ENCODE measurements at regions not wholly inside any gene's neighbourhood (a gene's known extent, or its start where the extent isn't known, plus 50 kb on each side); places are given as distances from the start of the nearest gene placed in this dataset.

DNA sequence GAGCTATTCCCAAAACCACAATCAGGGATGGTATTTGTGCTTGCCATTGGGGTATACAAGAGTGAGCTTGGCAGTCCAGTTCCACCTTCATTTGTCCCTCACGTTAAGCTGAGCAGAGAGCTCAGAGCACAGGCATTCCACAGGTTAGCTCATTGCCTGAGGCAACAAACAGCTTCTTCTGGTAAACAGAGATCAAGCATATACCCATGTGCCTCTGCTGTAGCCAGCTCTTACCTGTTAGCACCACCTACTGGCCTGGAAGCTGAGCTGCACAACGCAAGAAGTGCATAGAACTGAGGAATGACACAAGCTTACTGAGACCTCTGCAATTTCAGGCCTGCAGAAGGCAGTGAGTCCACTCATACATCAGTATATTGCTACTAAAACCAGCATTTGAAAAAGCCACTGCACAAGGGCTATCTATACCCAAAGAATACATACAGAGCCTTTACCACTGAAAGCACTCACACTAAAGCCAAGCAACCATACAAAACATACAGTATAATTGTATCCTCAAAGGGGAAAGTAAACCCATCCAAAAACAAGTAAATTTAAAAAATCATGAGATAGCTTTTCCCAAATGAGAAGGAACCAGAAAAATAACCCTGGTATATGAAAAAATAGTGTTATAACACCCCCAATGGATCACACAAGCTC is 258.3 kb upstream of the GABRA2 start:
- no peak overlapping the region for H3K27ac ChIP-seq
- no peak for TF ChIP-seq ZFX (IDR thresholded peaks at IDR 0.05; ENCODE audit: borderline replicate concordance)
- TF ChIP-seq, protein P1, sequence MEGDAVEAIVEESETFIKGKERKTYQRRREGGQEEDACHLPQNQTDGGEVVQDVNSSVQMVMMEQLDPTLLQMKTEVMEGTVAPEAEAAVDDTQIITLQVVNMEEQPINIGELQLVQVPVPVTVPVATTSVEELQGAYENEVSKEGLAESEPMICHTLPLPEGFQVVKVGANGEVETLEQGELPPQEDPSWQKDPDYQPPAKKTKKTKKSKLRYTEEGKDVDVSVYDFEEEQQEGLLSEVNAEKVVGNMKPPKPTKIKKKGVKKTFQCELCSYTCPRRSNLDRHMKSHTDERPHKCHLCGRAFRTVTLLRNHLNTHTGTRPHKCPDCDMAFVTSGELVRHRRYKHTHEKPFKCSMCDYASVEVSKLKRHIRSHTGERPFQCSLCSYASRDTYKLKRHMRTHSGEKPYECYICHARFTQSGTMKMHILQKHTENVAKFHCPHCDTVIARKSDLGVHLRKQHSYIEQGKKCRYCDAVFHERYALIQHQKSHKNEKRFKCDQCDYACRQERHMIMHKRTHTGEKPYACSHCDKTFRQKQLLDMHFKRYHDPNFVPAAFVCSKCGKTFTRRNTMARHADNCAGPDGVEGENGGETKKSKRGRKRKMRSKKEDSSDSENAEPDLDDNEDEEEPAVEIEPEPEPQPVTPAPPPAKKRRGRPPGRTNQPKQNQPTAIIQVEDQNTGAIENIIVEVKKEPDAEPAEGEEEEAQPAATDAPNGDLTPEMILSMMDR (IDR thresholded peaks at IDR 0.05), result peak; percentile 92

DNA sequence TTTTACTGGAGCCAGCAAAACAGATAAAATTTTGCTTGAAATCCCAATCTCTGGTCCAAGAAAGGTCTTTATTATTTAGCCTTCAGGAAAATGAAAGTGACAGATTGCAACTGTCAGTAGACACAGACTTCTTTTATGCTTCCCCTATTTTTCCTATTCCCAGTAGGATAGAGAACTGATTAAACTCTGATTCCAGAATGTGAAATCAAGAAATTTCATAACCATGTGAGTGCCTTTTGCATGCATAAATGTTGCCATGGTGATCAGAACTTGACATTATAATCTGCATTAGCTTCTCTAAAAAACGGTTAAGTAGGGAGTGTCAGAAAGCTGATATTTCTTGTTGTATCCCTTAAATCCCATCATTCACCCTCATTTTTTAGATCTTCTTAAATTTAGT is 255.2 kb upstream of the GABRA2 start:
- TF ChIP-seq, protein P1 (IDR thresholded peaks at IDR 0.05), result no peak
- TF ChIP-seq ZFX (IDR thresholded peaks at IDR 0.05; ENCODE audit: borderline replicate concordance), result no peak
- H3K27ac ChIP-seq, result no peak overlapping the region
